Caco-2 (cell line): ENCODE measurements at regions not wholly inside any gene's neighbourhood (a gene's known extent, or its start where the extent isn't known, plus 50 kb on each side); places are given as distances from the start of the nearest gene placed in this dataset.
A peak's percentile ranks its signal among the peaks of the same experiment; 100 is the strongest.

Experiments
- BruUV-seq: library from RNA; stranded (reverse); fragments of 400-500 nt; replicated peaks from 2 replicates; lab custom pipeline; 2021; lab: Mats Ljungman, UMichigan
- CTCF ChIA-PET: fragments of 300-600 bp; sonication (Branson Sonifier 250); formaldehyde crosslinking; loops from one replicate; lab custom pipeline; 2022; ENCODE audit warnings: antibody characterized with exemption; lab: Charles Lee
- POLR2A ChIA-PET: fragments of 300-600 bp; sonication (Branson Sonifier 250); formaldehyde crosslinking; loops from one replicate; lab custom pipeline; 2022; ENCODE audit warnings: antibody characterized with exemption; lab: Charles Lee
- DNase-seq, 2 experiments: peaks; one replicate each; pipeline versions ENCODE4 v3.0.0 to v3.0.0-alpha.2; 2020 to 2022
- H3K27me3 ChIP-seq: replicated peaks from 2 replicates; pipeline ENCODE4 v1.6.0; 2011; ENCODE audit warnings: low read length; ENCODE audit not compliant: control insufficient read depth, insufficient read depth
- H3K36me3 ChIP-seq: 2 replicates; pipeline ENCODE4 v1.5.1; 2011; ENCODE audit warnings: low read length; ENCODE audit not compliant: control insufficient read depth, insufficient read depth
- H3K4me1 ChIP-seq: fragments of 250-450 bp; sonication (Bioruptor Pico); 2 replicates; pipeline ENCODE4 v1.5.1; 2020; ENCODE audit warnings: mild to moderate bottlenecking
- H3K4me3 ChIP-seq: 2 replicates; pipeline ENCODE4 v1.5.1; 2011; ENCODE audit warnings: low read depth, mild to moderate bottlenecking, control low read depth, low read length
- H3K9me3 ChIP-seq: fragments of 250-450 bp; sonication (Bioruptor Pico); 2 replicates; pipeline ENCODE4 v1.5.1; 2020; ENCODE audit warnings: mild to moderate bottlenecking, moderate library complexity
- H3K27ac Mint-ChIP-seq: one replicate; pipeline ENCODE4 v1.8.0; 2022; ENCODE audit warnings: mixed read lengths; ENCODE audit not compliant: unreplicated experiment
- H3K27me3 Mint-ChIP-seq: one replicate; pipeline ENCODE4 v1.8.0; 2022; ENCODE audit warnings: mixed read lengths; ENCODE audit not compliant: insufficient read depth, unreplicated experiment
- H3K36me3 Mint-ChIP-seq: one replicate; pipeline ENCODE4 v1.8.0; 2022; ENCODE audit warnings: mild to moderate bottlenecking, mixed read lengths; ENCODE audit not compliant: insufficient read depth, unreplicated experiment
- H3K4me1 Mint-ChIP-seq: one replicate; pipeline ENCODE4 v1.8.0; 2022; ENCODE audit warnings: low read depth, mixed read lengths; ENCODE audit not compliant: unreplicated experiment
- H3K4me3 Mint-ChIP-seq: one replicate; pipeline ENCODE4 v1.8.0; 2022; ENCODE audit warnings: mild to moderate bottlenecking, moderate library complexity, mixed read lengths; ENCODE audit not compliant: unreplicated experiment
- H3K9me3 Mint-ChIP-seq: one replicate; pipeline ENCODE4 v1.8.0; 2022; ENCODE audit warnings: mixed read lengths; ENCODE audit not compliant: unreplicated experiment
- CTCF ChIP-seq, 2 experiments: fragments of 200-600 bp in 1 of 2; IDR thresholded peaks; 1 replicate in 1 of 2; 2 replicates in 1 of 2; pipeline versions ENCODE4 v1.5.1 to v1.8.0; 2011 to 2022; ENCODE audit warnings: antibody characterized with exemption in 1 of 2, control low read depth in 1 of 2, inconsistent platforms in 1 of 2, low read depth in 1 of 2, low read length in 1 of 2, mild to moderate bottlenecking in 1 of 2, moderate library complexity in 1 of 2; ENCODE audit not compliant: insufficient read depth in 1 of 2, severe bottlenecking in 1 of 2, unreplicated experiment in 1 of 2
- intact Hi-C: fragments of 100-400 bp; cut with micrococcal nuclease; formaldehyde crosslinking; loops from one replicate; pipeline ENCODE4 v1.10.0; 2022; ENCODE audit not compliant: unreplicated experiment

- H3K4me3 Mint-ChIP-seq = no peak overlapping the region
- peaks cover 4% of the 10 kb centered on the region for H3K4me1 Mint-ChIP-seq
- intact Hi-C loops = loop anchor here (10.0 kb wide), 1 partner anchor 249 kb away; no protein-coding TSS in a partner anchor
- H3K36me3 Mint-ChIP-seq = no peaks in the 10 kb centered on the region
- no peaks in the 10 kb centered on the region for H3K27me3 ChIP-seq
- no peaks in the 10 kb centered on the region for H3K36me3 ChIP-seq
- no TSS peak for BruUV-seq
- H3K27me3 Mint-ChIP-seq = no peaks in the 10 kb centered on the region
- ChIA-PET CTCF (no interaction called here), POLR2A (interaction anchor here (0.6 kb wide), 1 partner anchor 815 kb away, joined by 3 read pairs; no protein-coding TSS in a partner anchor)
- H3K27ac Mint-ChIP-seq = no peak overlapping the region
- H3K9me3 Mint-ChIP-seq = no peaks in the 10 kb centered on the region
- H3K4me1 ChIP-seq = no peaks in the 10 kb centered on the region
- no peak for DNase-seq
- no peaks in the 10 kb centered on the region for H3K9me3 ChIP-seq
- H3K4me3 ChIP-seq = no peak overlapping the region
- TF ChIP-seq CTCF (IDR thresholded peaks at IDR 0.05; ENCODE audit: insufficient read depth in 1 of 2, low read depth in 1 of 2, low read length in 1 of 2, severe bottlenecking in 1 of 2, unreplicated experiment in 1 of 2) = peak; percentile 17 to 33
These were observed 219.4 kb upstream of the SSTR4 start for GRCh38 chr20:22815603-22816315.

GRCh38 chr20:22818636-22819035 is 216.5 kb upstream of the SSTR4 start:
- no peak overlapping the region for H3K27ac Mint-ChIP-seq
- Histone ChIP-seq H3K4me1 (peaks cover 9% of the 10 kb centered on the region), H3K4me3 (no peak overlapping the region), H3K9me3 (no peaks in the 10 kb centered on the region), H3K36me3 (no peaks in the 10 kb centered on the region), H3K27me3 (no peaks in the 10 kb centered on the region)
- no peaks in the 10 kb centered on the region for H3K36me3 Mint-ChIP-seq
- H3K4me1 Mint-ChIP-seq = peaks cover 6% of the 10 kb centered on the region
- DNase-seq = no peak
- no peak overlapping the region for H3K4me3 Mint-ChIP-seq
- H3K9me3 Mint-ChIP-seq = no peaks in the 10 kb centered on the region
- no peaks in the 10 kb centered on the region for H3K27me3 Mint-ChIP-seq
- ChIA-PET POLR2A (no interaction called here), CTCF (no interaction called here)
- intact Hi-C loops = loop anchor here (10.0 kb wide), 1 partner anchor 246 kb away; no protein-coding TSS in a partner anchor
- no TSS peak for BruUV-seq
- TF ChIP-seq CTCF (IDR thresholded peaks at IDR 0.05; ENCODE audit: insufficient read depth in 1 of 2, low read depth in 1 of 2, low read length in 1 of 2, severe bottlenecking in 1 of 2, unreplicated experiment in 1 of 2) = no peak

- H3K9me3 Mint-ChIP-seq = no peaks in the 10 kb centered on the region
- ChIA-PET POLR2A (no interaction called here), CTCF (no interaction called here)
- intact Hi-C loops = loop anchor here (10.0 kb wide), 1 partner anchor 246 kb away; no protein-coding TSS in a partner anchor
- no peak overlapping the region for H3K4me3 Mint-ChIP-seq
- H3K27ac Mint-ChIP-seq = no peak overlapping the region
- TF ChIP-seq CTCF (IDR thresholded peaks at IDR 0.05; ENCODE audit: insufficient read depth in 1 of 2, low read depth in 1 of 2, low read length in 1 of 2, severe bottlenecking in 1 of 2, unreplicated experiment in 1 of 2) = no peak
- Histone ChIP-seq H3K9me3 (no peaks in the 10 kb centered on the region), H3K27me3 (no peaks in the 10 kb centered on the region), H3K4me3 (no peak overlapping the region), H3K36me3 (no peaks in the 10 kb centered on the region), H3K4me1 (peaks cover 9% of the 10 kb centered on the region)
- no TSS peak for BruUV-seq
- H3K27me3 Mint-ChIP-seq = no peaks in the 10 kb centered on the region
- H3K4me1 Mint-ChIP-seq = peaks cover 6% of the 10 kb centered on the region
- H3K36me3 Mint-ChIP-seq = no peaks in the 10 kb centered on the region
- DNase-seq = no peak
These were observed 216.0 kb upstream of the SSTR4 start for GRCh38 chr20:22819112-22819511.
